ENCODE measurements at regions not wholly inside any gene's neighbourhood (a gene's known extent, or its start where the extent isn't known, plus 50 kb on each side); places are given as distances from the start of the nearest gene placed in this dataset.

DNA sequence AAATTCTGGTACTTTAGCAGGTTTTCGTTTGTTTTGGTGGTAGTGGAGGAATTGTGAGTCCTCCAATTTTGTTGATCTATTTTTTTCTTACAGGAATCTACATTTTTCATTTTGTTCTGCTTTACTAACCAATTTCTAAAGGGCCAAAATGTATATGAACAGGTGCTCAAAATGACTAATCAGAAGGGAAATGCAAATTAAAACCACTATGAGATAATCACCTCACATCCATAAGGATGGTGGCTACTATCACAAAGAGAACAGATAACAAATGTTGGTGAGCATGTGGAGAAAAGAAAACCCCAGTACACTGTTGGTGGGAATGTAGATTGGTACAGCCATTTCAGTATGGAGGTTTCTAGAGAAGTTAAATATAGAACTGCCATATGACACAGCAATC is 134.2 kb downstream of the LMO4 start:
- H3K36me3 ChIP-seq (ENCODE audit: control insufficient read depth in 3 of 3, insufficient read depth in 3 of 3, low read length in 3 of 3): no peaks in the 10 kb centered on the region
- H3K4me1 ChIP-seq (ENCODE audit: control insufficient read depth in 3 of 3, insufficient read depth in 3 of 3, low read length in 3 of 3): no peaks in the 10 kb centered on the region
- H3K4me3 ChIP-seq (ENCODE audit: low read length in 3 of 3): no peak overlapping the region
- H3K27ac ChIP-seq (ENCODE audit: low read depth, low read length): no peak overlapping the region
- H3K9ac ChIP-seq (ENCODE audit: low read depth in 1 of 3, low read length in 3 of 3): no peak overlapping the region
- H3K9me3 ChIP-seq (ENCODE audit: control insufficient read depth in 3 of 3, low read length in 3 of 3): no peaks in the 10 kb centered on the region
- H3K27me3 ChIP-seq (ENCODE audit: control insufficient read depth in 3 of 3, insufficient read depth in 3 of 3, low read length in 3 of 3): no peaks in the 10 kb centered on the region

GRCh38 chr1:87464022-87464490 is 135.4 kb downstream of the LMO4 start:
- Histone ChIP-seq H3K27me3 (ENCODE audit: control insufficient read depth in 3 of 3, insufficient read depth in 3 of 3, low read length in 3 of 3) (no peaks in the 10 kb centered on the region), H3K4me3 (ENCODE audit: low read length in 3 of 3) (no peak overlapping the region), H3K27ac (ENCODE audit: low read depth, low read length) (no peak overlapping the region), H3K4me1 (ENCODE audit: control insufficient read depth in 3 of 3, insufficient read depth in 3 of 3, low read length in 3 of 3) (no peaks in the 10 kb centered on the region), H3K9me3 (ENCODE audit: control insufficient read depth in 3 of 3, low read length in 3 of 3) (no peaks in the 10 kb centered on the region), H3K36me3 (ENCODE audit: control insufficient read depth in 3 of 3, insufficient read depth in 3 of 3, low read length in 3 of 3) (no peaks in the 10 kb centered on the region), H3K9ac (ENCODE audit: low read depth in 1 of 3, low read length in 3 of 3) (peak overlapping the region in 1 of 3 donors; percentile 34)

DNA sequence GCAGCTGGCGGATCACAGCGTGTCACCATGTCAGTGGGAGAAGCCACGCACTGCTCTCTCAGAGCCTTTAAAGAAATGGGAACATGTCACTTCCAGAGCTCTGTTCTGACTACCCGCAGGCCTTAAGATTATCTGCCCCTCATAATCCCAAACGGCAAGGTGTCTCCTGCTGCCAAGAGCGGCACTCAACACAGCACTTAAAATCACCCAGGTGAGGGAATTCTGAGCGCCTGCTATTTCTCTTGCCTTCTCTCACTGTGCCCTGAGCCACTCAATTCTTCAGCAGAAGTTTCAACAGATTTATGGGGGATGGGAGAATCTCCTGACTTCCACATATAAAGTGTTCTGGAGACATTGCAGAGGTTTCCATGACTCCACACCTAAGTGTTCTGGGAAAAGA is 137.9 kb downstream of the LMO4 start:
- H3K4me3 ChIP-seq (ENCODE audit: low read length in 3 of 3): no peak overlapping the region
- H3K36me3 ChIP-seq (ENCODE audit: control insufficient read depth in 3 of 3, insufficient read depth in 3 of 3, low read length in 3 of 3): no peaks in the 10 kb centered on the region
- H3K27me3 ChIP-seq (ENCODE audit: control insufficient read depth in 3 of 3, insufficient read depth in 3 of 3, low read length in 3 of 3): no peaks in the 10 kb centered on the region
- H3K9me3 ChIP-seq (ENCODE audit: control insufficient read depth in 3 of 3, low read length in 3 of 3): no peaks in the 10 kb centered on the region
- no peak overlapping the region for H3K27ac ChIP-seq (ENCODE audit: low read depth, low read length)
- H3K4me1 ChIP-seq (ENCODE audit: control insufficient read depth in 3 of 3, insufficient read depth in 3 of 3, low read length in 3 of 3): no peaks in the 10 kb centered on the region
- no peak overlapping the region for H3K9ac ChIP-seq (ENCODE audit: low read depth in 1 of 3, low read length in 3 of 3)

- no peaks in the 10 kb centered on the region for H3K9me3 ChIP-seq (ENCODE audit: control insufficient read depth in 3 of 3, low read length in 3 of 3)
- no peaks in the 10 kb centered on the region for H3K27me3 ChIP-seq (ENCODE audit: control insufficient read depth in 3 of 3, insufficient read depth in 3 of 3, low read length in 3 of 3)
- H3K4me1 ChIP-seq (ENCODE audit: control insufficient read depth in 3 of 3, insufficient read depth in 3 of 3, low read length in 3 of 3): no peaks in the 10 kb centered on the region
- H3K9ac ChIP-seq (ENCODE audit: low read depth in 1 of 3, low read length in 3 of 3): no peak overlapping the region
- H3K27ac ChIP-seq (ENCODE audit: low read depth, low read length): no peak overlapping the region
- no peaks in the 10 kb centered on the region for H3K36me3 ChIP-seq (ENCODE audit: control insufficient read depth in 3 of 3, insufficient read depth in 3 of 3, low read length in 3 of 3)
- H3K4me3 ChIP-seq (ENCODE audit: low read length in 3 of 3): no peak overlapping the region
These were observed 144.0 kb downstream of the LMO4 start for GRCh38 chr1:87472716-87473115.

GRCh38 chr1:87473203-87473661 is 144.6 kb downstream of the LMO4 start:
- Histone ChIP-seq H3K4me1 (ENCODE audit: control insufficient read depth in 3 of 3, insufficient read depth in 3 of 3, low read length in 3 of 3) (no peaks in the 10 kb centered on the region), H3K9me3 (ENCODE audit: control insufficient read depth in 3 of 3, low read length in 3 of 3) (no peaks in the 10 kb centered on the region), H3K36me3 (ENCODE audit: control insufficient read depth in 3 of 3, insufficient read depth in 3 of 3, low read length in 3 of 3) (no peaks in the 10 kb centered on the region), H3K27ac (ENCODE audit: low read depth, low read length) (no peak overlapping the region), H3K9ac (ENCODE audit: low read depth in 1 of 3, low read length in 3 of 3) (no peak overlapping the region), H3K4me3 (ENCODE audit: low read length in 3 of 3) (no peak overlapping the region), H3K27me3 (ENCODE audit: control insufficient read depth in 3 of 3, insufficient read depth in 3 of 3, low read length in 3 of 3) (no peaks in the 10 kb centered on the region)

- Histone ChIP-seq H3K9me3 (ENCODE audit: control insufficient read depth in 3 of 3, low read length in 3 of 3) (no peaks in the 10 kb centered on the region), H3K36me3 (ENCODE audit: control insufficient read depth in 3 of 3, insufficient read depth in 3 of 3, low read length in 3 of 3) (no peaks in the 10 kb centered on the region), H3K27ac (ENCODE audit: low read depth, low read length) (no peak overlapping the region), H3K27me3 (ENCODE audit: control insufficient read depth in 3 of 3, insufficient read depth in 3 of 3, low read length in 3 of 3) (no peaks in the 10 kb centered on the region), H3K4me3 (ENCODE audit: low read length in 3 of 3) (no peak overlapping the region), H3K4me1 (ENCODE audit: control insufficient read depth in 3 of 3, insufficient read depth in 3 of 3, low read length in 3 of 3) (no peaks in the 10 kb centered on the region), H3K9ac (ENCODE audit: low read depth in 1 of 3, low read length in 3 of 3) (no peak overlapping the region)
These were observed 145.4 kb downstream of the LMO4 start for GRCh38 chr1:87474098-87474497.

GRCh38 chr1:87478231-87478630 is 149.6 kb downstream of the LMO4 start:
- no peaks in the 10 kb centered on the region for H3K27me3 ChIP-seq (ENCODE audit: control insufficient read depth in 3 of 3, insufficient read depth in 3 of 3, low read length in 3 of 3)
- no peaks in the 10 kb centered on the region for H3K36me3 ChIP-seq (ENCODE audit: control insufficient read depth in 3 of 3, insufficient read depth in 3 of 3, low read length in 3 of 3)
- H3K27ac ChIP-seq (ENCODE audit: low read depth, low read length): no peak overlapping the region
- no peaks in the 10 kb centered on the region for H3K9me3 ChIP-seq (ENCODE audit: control insufficient read depth in 3 of 3, low read length in 3 of 3)
- no peak overlapping the region for H3K9ac ChIP-seq (ENCODE audit: low read depth in 1 of 3, low read length in 3 of 3)
- no peaks in the 10 kb centered on the region for H3K4me1 ChIP-seq (ENCODE audit: control insufficient read depth in 3 of 3, insufficient read depth in 3 of 3, low read length in 3 of 3)
- H3K4me3 ChIP-seq (ENCODE audit: low read length in 3 of 3): no peak overlapping the region

DNA sequence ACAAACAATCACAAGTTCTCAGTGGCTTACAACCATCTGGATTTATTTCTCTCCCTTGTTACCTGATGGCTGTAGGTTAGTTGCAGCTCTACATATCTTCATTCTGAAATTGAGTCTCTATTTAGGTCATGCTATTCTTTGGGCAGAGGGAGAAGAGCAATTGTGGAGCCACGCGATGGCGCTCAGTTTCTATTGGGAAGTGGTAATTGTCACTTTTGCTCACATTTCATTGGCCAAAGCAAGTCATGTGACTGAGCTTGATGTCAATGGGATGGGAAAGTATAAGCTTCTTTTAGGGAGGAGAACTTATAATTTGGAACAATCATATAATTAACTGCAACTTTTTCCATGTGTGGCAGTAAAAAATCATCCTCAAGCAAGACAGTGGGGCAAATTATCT is 166.5 kb downstream of the LMO4 start:
- H3K9ac ChIP-seq (ENCODE audit: low read depth in 1 of 3, low read length in 3 of 3): no peak overlapping the region
- no peaks in the 10 kb centered on the region for H3K9me3 ChIP-seq (ENCODE audit: control insufficient read depth in 3 of 3, low read length in 3 of 3)
- H3K4me3 ChIP-seq (ENCODE audit: low read length in 3 of 3): no peak overlapping the region
- H3K4me1 ChIP-seq (ENCODE audit: control insufficient read depth in 3 of 3, insufficient read depth in 3 of 3, low read length in 3 of 3): no peaks in the 10 kb centered on the region
- H3K27ac ChIP-seq (ENCODE audit: low read depth, low read length): no peak overlapping the region
- no peaks in the 10 kb centered on the region for H3K27me3 ChIP-seq (ENCODE audit: control insufficient read depth in 3 of 3, insufficient read depth in 3 of 3, low read length in 3 of 3)
- no peaks in the 10 kb centered on the region for H3K36me3 ChIP-seq (ENCODE audit: control insufficient read depth in 3 of 3, insufficient read depth in 3 of 3, low read length in 3 of 3)

- Histone ChIP-seq H3K9me3 (ENCODE audit: control insufficient read depth in 3 of 3, low read length in 3 of 3) (no peaks in the 10 kb centered on the region), H3K36me3 (ENCODE audit: control insufficient read depth in 3 of 3, insufficient read depth in 3 of 3, low read length in 3 of 3) (no peaks in the 10 kb centered on the region), H3K27me3 (ENCODE audit: control insufficient read depth in 3 of 3, insufficient read depth in 3 of 3, low read length in 3 of 3) (no peaks in the 10 kb centered on the region), H3K9ac (ENCODE audit: low read depth in 1 of 3, low read length in 3 of 3) (no peak overlapping the region), H3K4me3 (ENCODE audit: low read length in 3 of 3) (peak overlapping the region in 1 of 3 donors; percentile 3), H3K4me1 (ENCODE audit: control insufficient read depth in 3 of 3, insufficient read depth in 3 of 3, low read length in 3 of 3) (no peaks in the 10 kb centered on the region), H3K27ac (ENCODE audit: low read depth, low read length) (no peak overlapping the region)
These were observed 167.2 kb downstream of the LMO4 start for GRCh38 chr1:87495870-87496269.

DNA sequence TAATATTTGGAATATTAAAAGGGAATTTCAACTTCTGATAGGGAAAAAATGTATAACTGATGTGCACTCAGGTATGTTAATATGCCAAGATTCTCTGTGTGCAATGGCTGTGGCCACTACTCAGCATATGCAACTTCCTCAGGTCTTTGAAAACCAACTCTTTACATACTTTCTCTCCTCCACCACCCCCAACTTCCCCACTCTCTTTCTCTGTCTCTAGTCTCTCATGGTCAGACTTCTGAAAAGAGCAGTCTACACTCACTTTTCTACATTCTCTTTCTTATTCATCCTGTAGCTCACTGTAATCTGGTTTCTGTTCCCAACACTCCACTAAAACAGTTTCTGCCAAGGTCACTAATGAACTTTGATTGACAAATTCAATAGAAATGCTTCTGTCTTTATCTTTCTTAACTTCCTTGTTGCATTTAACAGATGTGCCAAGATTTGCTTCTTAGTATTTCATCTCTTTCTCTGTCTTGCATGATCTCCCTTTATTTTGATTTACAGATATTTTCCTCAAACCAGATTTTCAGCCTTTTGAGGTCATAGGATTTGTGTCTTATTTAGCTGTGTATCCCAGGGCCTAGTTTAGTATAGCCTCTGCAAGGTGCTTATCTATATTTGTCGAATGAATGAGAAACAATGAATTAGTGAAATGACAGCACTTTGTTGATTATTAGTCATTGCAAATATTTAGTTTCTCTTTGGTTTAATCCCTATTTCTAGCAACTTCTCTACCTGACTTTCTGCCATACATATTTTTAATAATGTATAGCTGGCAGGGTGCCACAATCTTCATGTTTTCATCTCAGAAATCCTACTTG is 168.9 kb downstream of the LMO4 start:
- H3K27me3 ChIP-seq (ENCODE audit: control insufficient read depth in 3 of 3, insufficient read depth in 3 of 3, low read length in 3 of 3): no peaks in the 10 kb centered on the region
- H3K36me3 ChIP-seq (ENCODE audit: control insufficient read depth in 3 of 3, insufficient read depth in 3 of 3, low read length in 3 of 3): no peaks in the 10 kb centered on the region
- H3K4me1 ChIP-seq (ENCODE audit: control insufficient read depth in 3 of 3, insufficient read depth in 3 of 3, low read length in 3 of 3): no peaks in the 10 kb centered on the region
- no peak overlapping the region for H3K4me3 ChIP-seq (ENCODE audit: low read length in 3 of 3)
- no peak overlapping the region for H3K9ac ChIP-seq (ENCODE audit: low read depth in 1 of 3, low read length in 3 of 3)
- no peak overlapping the region for H3K27ac ChIP-seq (ENCODE audit: low read depth, low read length)
- H3K9me3 ChIP-seq (ENCODE audit: control insufficient read depth in 3 of 3, low read length in 3 of 3): no peaks in the 10 kb centered on the region

Data from skeletal muscle tissue (tissue), 3 donors.